ENCODE measurements at regions not wholly inside any gene's neighbourhood (a gene's known extent, or its start where the extent isn't known, plus 50 kb on each side); places are given as distances from the start of the nearest gene placed in this dataset.

- H3K36me3 ChIP-seq (ENCODE audit: insufficient read depth): no peaks in the 10 kb centered on the region
- H3F3A ChIP-seq (replicated peaks; ENCODE audit: low read depth): no peaks in the 10 kb centered on the region
- ATAC-seq (no peak; the same call in 2 of the 3 replicates), DNase-seq (ENCODE audit: low spot score) (no peak)
- no peak overlapping the region for H3K27ac ChIP-seq (ENCODE audit: low read depth)
- H3K79me2 ChIP-seq (replicated peaks; ENCODE audit: insufficient read depth): no peaks in the 10 kb centered on the region
- TF ChIP-seq STAT1 (IDR thresholded peaks at IDR 0.05; ENCODE audit: unreplicated experiment) (no peak), ETS1 (IDR thresholded peaks at IDR 0.05) (no peak), ZNF331 (CRISPR knock-in tag; IDR thresholded peaks at IDR 0.05; ENCODE audit: low read depth) (no peak), JUNB (IDR thresholded peaks at IDR 0.05; ENCODE audit: unreplicated experiment) (no peak), ZNF114 (CRISPR knock-in tag; IDR thresholded peaks at IDR 0.05) (no peak), ZNF462 (CRISPR knock-in tag; IDR thresholded peaks at IDR 0.05) (no peak), CREB1 (CRISPR knock-in tag; IDR thresholded peaks at IDR 0.05; ENCODE audit: low read depth) (no peak), NANOG (IDR thresholded peaks at IDR 0.05; ENCODE audit: borderline replicate concordance) (no peak), POLR2AphosphoS5 (IDR thresholded peaks at IDR 0.05; ENCODE audit: low read depth) (no peak), REST (IDR thresholded peaks at IDR 0.05; ENCODE audit: unreplicated experiment) (no peak), EZH2phosphoT487 (IDR thresholded peaks at IDR 0.05; ENCODE audit: unreplicated experiment) (no peak), EZH2 (IDR thresholded peaks at IDR 0.05; ENCODE audit: low read depth, unreplicated experiment) (no peak), CTCF (conservative IDR thresholded peaks at IDR 0.05; ENCODE audit: low read depth in 2 of 2) (no peak)
- H3K4me3 Mint-ChIP-seq: no peak overlapping the region
- no peaks in the 10 kb centered on the region for H3K4me1 Mint-ChIP-seq
- no peak overlapping the region for H2AFZ ChIP-seq
- H3K36me3 Mint-ChIP-seq (ENCODE audit: low read depth): no peaks in the 10 kb centered on the region
- no peaks in the 10 kb centered on the region for H3K4me1 ChIP-seq (ENCODE audit: insufficient read depth)
- H3K27me3 ChIP-seq (ENCODE audit: insufficient read depth): no peaks in the 10 kb centered on the region
- no peaks in the 10 kb centered on the region for H4K20me1 ChIP-seq (replicated peaks; ENCODE audit: insufficient read depth)
- no peak overlapping the region for H3K4me2 ChIP-seq
- H3K27ac Mint-ChIP-seq: no peak overlapping the region
- H3K27me3 Mint-ChIP-seq (ENCODE audit: insufficient read depth, low read depth, poor library complexity): peaks cover 8% of the 10 kb centered on the region
- no peak overlapping the region for H3K4me3 ChIP-seq
- no peaks in the 10 kb centered on the region for H3K9me2 ChIP-seq (ENCODE audit: insufficient read depth)
- H3K9me3 Mint-ChIP-seq: no peaks in the 10 kb centered on the region
Measured at GRCh38 chr9:126033956-126034355, 286.8 kb downstream of the PBX3 start.

Data from GM23338 (cell line).